Skeletal muscle tissue (tissue), 3 donors: ENCODE measurements at regions not wholly inside any gene's neighbourhood (a gene's known extent, or its start where the extent isn't known, plus 50 kb on each side); places are given as distances from the start of the nearest gene placed in this dataset.
"Not testable (repeated sequence)": the region's sequence is repeated elsewhere in the genome, so short reads cannot be mapped to it uniquely, and the experiment has no call there.

ENCODE experiments used
- H3K27ac ChIP-seq: one replicate; pipeline ENCODE4 v1.7.0; 2013; ENCODE audit warnings: mild to moderate bottlenecking, low read depth, low read length, inconsistent platforms
- H3K27me3 ChIP-seq, 3 donors: one replicate each; pipeline ENCODE4 v1.7.0; 2013; ENCODE audit warnings: low read length in 3 of 3; ENCODE audit not compliant: control insufficient read depth in 3 of 3, insufficient read depth in 3 of 3
- H3K36me3 ChIP-seq, 3 donors: one replicate each; pipeline ENCODE4 v1.7.0; 2013; ENCODE audit warnings: low read length in 3 of 3; ENCODE audit not compliant: control insufficient read depth in 3 of 3, insufficient read depth in 3 of 3
- H3K4me1 ChIP-seq, 3 donors: one replicate each; pipeline ENCODE4 v1.7.0; 2013; ENCODE audit warnings: low read length in 3 of 3, mild to moderate bottlenecking in 3 of 3; ENCODE audit not compliant: control insufficient read depth in 3 of 3, insufficient read depth in 3 of 3
- H3K4me3 ChIP-seq, 3 donors: one replicate each; pipeline ENCODE4 v1.7.0; 2013; ENCODE audit warnings: low read length in 3 of 3
- H3K9ac ChIP-seq, 3 donors: one replicate each; pipeline ENCODE4 v1.7.0; 2013; ENCODE audit warnings: low read length in 3 of 3, mild to moderate bottlenecking in 3 of 3, moderate library complexity in 2 of 3, low read depth in 1 of 3
- H3K9me3 ChIP-seq, 3 donors: one replicate each; pipeline ENCODE4 v1.7.0; 2013; ENCODE audit warnings: low read length in 3 of 3; ENCODE audit not compliant: control insufficient read depth in 3 of 3
- donor health status: Osteomylitis.

DNA sequence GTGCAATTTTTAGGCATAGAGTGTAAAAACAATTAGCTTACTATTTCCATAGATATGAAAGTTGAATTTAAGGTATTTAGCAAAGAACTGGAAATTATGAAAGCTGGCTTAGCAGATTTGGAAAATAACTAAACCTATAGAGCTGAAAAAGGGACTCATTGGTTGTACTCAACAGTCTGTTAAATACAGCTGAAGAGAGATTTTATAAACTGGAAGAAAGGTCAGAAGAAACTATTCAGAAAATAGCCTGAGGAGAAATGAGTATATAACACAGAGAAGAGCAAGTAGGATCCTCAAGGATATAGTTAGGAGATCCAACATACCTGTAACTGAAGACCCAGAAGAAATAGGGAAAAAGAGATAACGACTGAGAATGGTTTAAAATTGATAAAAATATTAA, 97.6 kb upstream of the SLIT3 start:
- Histone ChIP-seq H3K27me3 (no peaks in the 10 kb centered on the region), H3K36me3 (no peaks in the 10 kb centered on the region)

DNA sequence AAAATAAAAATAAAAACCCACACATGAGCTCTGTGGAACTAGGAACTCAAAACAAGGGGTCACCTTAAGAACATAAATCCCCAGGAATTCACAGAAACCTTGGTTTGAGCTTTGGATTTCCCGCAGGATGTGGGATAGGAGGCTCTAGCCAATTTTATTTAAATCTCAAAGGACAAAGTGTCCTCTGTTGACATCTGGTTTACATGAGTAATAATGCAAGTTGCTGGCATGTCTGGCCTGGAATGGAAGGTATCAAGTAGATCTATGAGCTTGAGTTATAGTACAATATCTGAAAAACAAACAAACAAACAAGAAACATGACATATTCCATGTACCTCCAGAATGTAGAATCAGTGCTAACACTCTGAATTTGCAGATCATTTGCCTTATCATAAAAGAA, 94.2 kb upstream of the SLIT3 start:
- Histone ChIP-seq H3K9ac (no peak overlapping the region), H3K27me3 (no peaks in the 10 kb centered on the region), H3K4me3 (no peak overlapping the region), H3K4me1 (no peaks in the 10 kb centered on the region), H3K36me3 (no peaks in the 10 kb centered on the region), H3K27ac (no peak overlapping the region), H3K9me3 (peaks cover 0 to 3% (median 0%) of the 10 kb centered on the region in 3 donors)

More for the DNA sequence above, 97.6 kb upstream of the SLIT3 start:
- Histone ChIP-seq H3K4me1 (no peaks in the 10 kb centered on the region), H3K9me3 (peaks cover 0 to 3% (median 0%) of the 10 kb centered on the region in 3 donors), H3K4me3 (no peak overlapping the region), H3K9ac (no peak overlapping the region), H3K27ac (no peak overlapping the region)

- H3K27me3 ChIP-seq, result no peaks in the 10 kb centered on the region
- no peak overlapping the region for H3K4me3 ChIP-seq
- H3K9ac ChIP-seq, result no peak overlapping the region
Measured at GRCh38 chr5:169394371-169394770, 93.4 kb upstream of the SLIT3 start.

GRCh38 chr5:169393907-169394306, 93.0 kb upstream of the SLIT3 start:
- no peak overlapping the region for H3K4me3 ChIP-seq
- no peak overlapping the region for H3K27ac ChIP-seq
- no peak overlapping the region for H3K9ac ChIP-seq
- no peaks in the 10 kb centered on the region for H3K27me3 ChIP-seq
- H3K36me3 ChIP-seq, result no peaks in the 10 kb centered on the region
- no peaks in the 10 kb centered on the region for H3K4me1 ChIP-seq
- H3K9me3 ChIP-seq, result peaks cover 0 to 3% (median 0%) of the 10 kb centered on the region in 3 donors

More at GRCh38 chr5:169394371-169394770, 93.4 kb upstream of the SLIT3 start:
- no peaks in the 10 kb centered on the region for H3K36me3 ChIP-seq
- H3K4me1 ChIP-seq, result no peaks in the 10 kb centered on the region
- no peak overlapping the region for H3K27ac ChIP-seq
- H3K9me3 ChIP-seq, result peaks cover 0 to 3% (median 0%) of the 10 kb centered on the region in 3 donors

GRCh38 chr5:169390265-169390664, 89.3 kb upstream of the SLIT3 start:
- no peaks in the 10 kb centered on the region for H3K4me1 ChIP-seq
- no peak overlapping the region for H3K4me3 ChIP-seq

DNA sequence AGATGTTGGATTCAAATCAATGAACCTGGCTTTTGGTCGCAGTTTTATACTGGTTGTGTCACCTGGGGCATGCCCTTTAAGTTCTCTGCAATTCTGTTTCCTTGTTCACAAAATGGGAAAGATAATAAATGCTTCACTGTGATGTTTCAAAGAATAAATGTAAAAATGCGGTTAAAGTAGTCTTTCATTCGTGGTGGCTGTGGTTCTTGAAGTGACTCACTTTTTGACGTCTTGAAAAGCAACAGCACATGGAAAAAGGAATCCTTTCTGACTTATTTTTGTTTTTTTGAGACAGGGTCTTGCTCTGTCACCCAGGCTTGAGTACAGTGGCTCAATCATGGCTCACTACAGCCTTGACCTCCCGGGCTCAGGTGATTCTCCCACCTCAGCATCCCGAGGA, 88.4 kb upstream of the SLIT3 start:
- H3K4me1 ChIP-seq, result no peaks in the 10 kb centered on the region
- peaks cover 0 to 2% (median 0%) of the 10 kb centered on the region in 3 donors for H3K9me3 ChIP-seq
- no peak overlapping the region for H3K4me3 ChIP-seq
- H3K27me3 ChIP-seq, result no peaks in the 10 kb centered on the region
- H3K27ac ChIP-seq, result no peak overlapping the region
- no peak overlapping the region for H3K9ac ChIP-seq
- no peaks in the 10 kb centered on the region for H3K36me3 ChIP-seq

More at GRCh38 chr5:169390265-169390664, 89.3 kb upstream of the SLIT3 start:
- no peak overlapping the region for H3K9ac ChIP-seq
- no peaks in the 10 kb centered on the region for H3K9me3 ChIP-seq
- H3K27me3 ChIP-seq, result no peaks in the 10 kb centered on the region
- H3K27ac ChIP-seq, result no peak overlapping the region
- no peaks in the 10 kb centered on the region for H3K36me3 ChIP-seq

GRCh38 chr5:169385636-169386035, 84.7 kb upstream of the SLIT3 start:
- Histone ChIP-seq H3K27ac (no peak overlapping the region), H3K9me3 (peaks cover 0 to 2% (median 0%) of the 10 kb centered on the region in 3 donors), H3K4me3 (no peak overlapping the region), H3K36me3 (no peaks in the 10 kb centered on the region), H3K4me1 (no peaks in the 10 kb centered on the region), H3K9ac (no peak overlapping the region), H3K27me3 (no peaks in the 10 kb centered on the region)

- Histone ChIP-seq H3K9ac (no peak overlapping the region), H3K27me3 (no peaks in the 10 kb centered on the region), H3K9me3 (peaks cover 0 to 2% (median 0%) of the 10 kb centered on the region in 3 donors), H3K36me3 (no peaks in the 10 kb centered on the region), H3K27ac (no peak overlapping the region), H3K4me3 (no peak overlapping the region), H3K4me1 (no peaks in the 10 kb centered on the region)
Measured at GRCh38 chr5:169384661-169385060, 83.7 kb upstream of the SLIT3 start.

DNA sequence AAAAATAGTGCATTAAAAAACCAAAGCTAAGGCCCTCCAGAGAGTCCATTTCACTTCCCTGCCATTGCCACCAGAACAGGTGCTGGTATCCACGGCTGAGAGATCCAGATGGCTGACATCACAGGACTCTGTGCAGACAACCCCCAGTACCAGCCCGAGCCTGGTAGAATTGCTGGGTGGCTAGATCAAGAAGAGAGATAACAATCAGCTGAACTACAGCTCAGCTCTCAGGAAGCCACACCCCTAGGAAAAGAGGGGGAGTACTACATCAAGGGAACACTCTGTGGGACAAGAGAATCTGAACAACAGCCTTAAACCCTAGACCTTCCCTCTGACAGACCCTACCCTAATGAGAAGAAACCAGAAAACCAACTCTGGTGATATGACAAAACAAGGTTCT, 73.8 kb upstream of the SLIT3 start:
- Histone ChIP-seq H3K4me1 (no peaks in the 10 kb centered on the region), H3K9ac (no peak overlapping the region), H3K9me3 (peaks cover 0 to 1% (median 0%) of the 10 kb centered on the region in 3 donors), H3K36me3 (no peaks in the 10 kb centered on the region), H3K27me3 (no peaks in the 10 kb centered on the region), H3K27ac (no peak overlapping the region), H3K4me3 (no peak overlapping the region)

GRCh38 chr5:169374111-169374510, 73.2 kb upstream of the SLIT3 start:
- no peak overlapping the region for H3K4me3 ChIP-seq
- no peaks in the 10 kb centered on the region for H3K4me1 ChIP-seq
- peaks cover 0 to 1% (median 0%) of the 10 kb centered on the region in 3 donors for H3K9me3 ChIP-seq
- no peak overlapping the region for H3K27ac ChIP-seq
- no peaks in the 10 kb centered on the region for H3K36me3 ChIP-seq
- H3K9ac ChIP-seq, result no peak overlapping the region
- H3K27me3 ChIP-seq, result no peaks in the 10 kb centered on the region

- H3K9ac ChIP-seq, H3K36me3 ChIP-seq, H3K27ac ChIP-seq, H3K4me1 ChIP-seq, H3K4me3 ChIP-seq, H3K9me3 ChIP-seq, H3K27me3 ChIP-seq: not testable (repeated sequence)
Measured at GRCh38 chr5:169371801-169372200, 70.9 kb upstream of the SLIT3 start.
